ENCODE measurements at regions not wholly inside any gene's neighbourhood (a gene's known extent, or its start where the extent isn't known, plus 50 kb on each side); places are given as distances from the start of the nearest gene placed in this dataset.

GRCh38 chr10:1809139-1809741 lies 71.9 kb upstream of the ADARB2 start:
- TF ChIP-seq CTCF (IDR thresholded peaks at IDR 0.05), result no peak
- no peak for TF ChIP-seq POLR2A (IDR thresholded peaks at IDR 0.05)
- no peak for TF ChIP-seq POLR2AphosphoS5 (IDR thresholded peaks at IDR 0.05)
